A549 (cell line): ENCODE measurements at regions not wholly inside any gene's neighbourhood (a gene's known extent, or its start where the extent isn't known, plus 50 kb on each side); places are given as distances from the start of the nearest gene placed in this dataset.

Experiments used
- ATAC-seq, 2 experiments: fragments of 200-7000 bp in 1 of 2; fragments of >200 bp in 1 of 2; cut with Nextera tagmentation in 1 of 2; cut with Tn5 transposase in 1 of 2; 3 replicates each; pipeline versions ENCODE4 v1.8.0 to v1.9.1; 2018 to 2020; ENCODE audit warnings: mild to moderate bottlenecking in 1 of 2, moderate library complexity in 1 of 2
- CTCF ChIA-PET: fragments of 300-600 bp; sonication (Branson Sonifier 250); formaldehyde crosslinking; extraction: SDS; loops from one replicate; lab custom pipeline; 2021; ENCODE audit warnings: antibody characterized with exemption, inconsistent platforms; lab: Yijun Ruan, JAX
- POLR2A ChIA-PET: fragments of 350-600 bp; formaldehyde crosslinking; extraction: SDS; loops from one replicate; lab custom pipeline; 2021; ENCODE audit warnings: antibody characterized with exemption, inconsistent platforms; lab: Yijun Ruan, JAX
- DNase-seq, 2 experiments: peaks; one replicate each; pipeline versions ENCODE4 v3.0.0 to v3.0.0-alpha.2; 2011 to 2016; ENCODE audit warnings: low read depth in 1 of 2, low spot score in 1 of 2
- FAIRE-seq: peaks from 2 replicates; lab custom pipeline; 2011; peaks lifted over from hg19 to GRCh38; lab: Jason Lieb, UNC
- H3K27ac ChIP-seq, 2 experiments: fragments of >200 bp; sonication (Bioruptor Twin); formaldehyde crosslinking; 3 replicates each; pipeline ENCODE4 v1.5.1; 2016 to 2017
- H3K4me1 ChIP-seq: fragments of >200 bp; sonication (Bioruptor Twin); formaldehyde crosslinking; 3 replicates; pipeline ENCODE4 v1.6.1; 2016
- H3K4me2 ChIP-seq: fragments of >200 bp; sonication (Bioruptor Twin); formaldehyde crosslinking; 3 replicates; pipeline ENCODE4 v1.6.1; 2016
- H3K4me3 ChIP-seq: fragments of >200 bp; sonication (Bioruptor Twin); formaldehyde crosslinking; 3 replicates; pipeline ENCODE4 v1.5.1; 2016
- H3K9me3 ChIP-seq: fragments of >200 bp; sonication (Bioruptor Twin); formaldehyde crosslinking; 3 replicates; pipeline ENCODE4 v1.6.1; 2016
- BCL3 ChIP-seq: fragments of >200 bp; sonication (Bioruptor Twin); formaldehyde crosslinking; IDR thresholded peaks from 3 replicates; pipeline ENCODE4 v1.6.1; 2016
- EHMT2 ChIP-seq: fragments of 200-600 bp; sonication (generic); IDR thresholded peaks from 2 replicates; pipeline ENCODE4 v1.6.1; 2016; ENCODE audit warnings: antibody characterized with exemption, low read depth, mild to moderate bottlenecking, moderate library complexity
- FOSB ChIP-seq: fragments of 250-450 bp; sonication (Bioruptor Pico); IDR thresholded peaks from 2 replicates; pipeline ENCODE4 v1.5.0; 2020; ENCODE audit warnings: mild to moderate bottlenecking, moderate library complexity
- FOXS1 ChIP-seq: fragments of 250-450 bp; sonication (Bioruptor Pico); IDR thresholded peaks from 2 replicates; pipeline ENCODE4 v1.5.0; 2020; ENCODE audit warnings: mild to moderate bottlenecking, moderate library complexity
- HEYL ChIP-seq: fragments of 250-450 bp; sonication (Bioruptor Pico); IDR thresholded peaks from 2 replicates; pipeline ENCODE4 v1.8.0; 2021; ENCODE audit warnings: mild to moderate bottlenecking, moderate library complexity
- HOXB13 ChIP-seq: fragments of 250-450 bp; sonication (Bioruptor Pico); IDR thresholded peaks from 2 replicates; pipeline ENCODE4 v1.5.0; 2020; ENCODE audit warnings: low read depth, mild to moderate bottlenecking, moderate library complexity
- JUN ChIP-seq, 2 experiments: fragments of >200 bp; sonication (Bioruptor Twin); formaldehyde crosslinking; IDR thresholded peaks; 2 replicates in 1 of 2; 3 replicates in 1 of 2; pipeline ENCODE4 v1.6.1; 2016 to 2017
- MAFK ChIP-seq: fragments of 450-650 bp; IDR thresholded peaks from 2 replicates; pipeline ENCODE4 v1.6.1; 2014; ENCODE audit not compliant: partially characterized antibody
- MAX ChIP-seq: IDR thresholded peaks from 2 replicates; pipeline ENCODE4 v1.6.1; 2012
- MAZ ChIP-seq: fragments of 150-350 bp; IDR thresholded peaks from 2 replicates; pipeline ENCODE4 v1.6.1; 2014; ENCODE audit warnings: antibody characterized with exemption, low read depth, low read length, borderline replicate concordance
- NPAS2 ChIP-seq: fragments of 250-450 bp; sonication (Bioruptor Pico); IDR thresholded peaks from 2 replicates; pipeline ENCODE4 v1.8.0; 2022; ENCODE audit warnings: mild to moderate bottlenecking, moderate library complexity, borderline replicate concordance
- PHF8 ChIP-seq: fragments of 200-600 bp; sonication (generic); IDR thresholded peaks from 2 replicates; pipeline ENCODE4 v1.6.1; 2016; ENCODE audit warnings: low read depth, mild to moderate bottlenecking, antibody characterized with exemption, moderate library complexity, borderline replicate concordance
- POLR2A ChIP-seq: IDR thresholded peaks from 2 replicates; pipeline ENCODE4 v1.6.1; 2012; ENCODE audit warnings: mild to moderate bottlenecking, low read length
- POLR2AphosphoS2 ChIP-seq: conservative IDR thresholded peaks from 2 replicates; pipeline ENCODE4 v1.6.1; 2012; ENCODE audit warnings: low read length, improper control_type of control experiment, inconsistent platforms
- RCOR1 ChIP-seq: fragments of 150-350 bp; IDR thresholded peaks from 2 replicates; pipeline ENCODE4 v1.6.1; 2014; ENCODE audit warnings: antibody characterized with exemption, low read length, low read depth
- RFX5 ChIP-seq: fragments of 450-650 bp; IDR thresholded peaks from 2 replicates; pipeline ENCODE4 v1.7.1; 2014; ENCODE audit warnings: antibody characterized with exemption, mild to moderate bottlenecking, moderate library complexity
- TFCP2L1 ChIP-seq: fragments of 250-450 bp; sonication (Bioruptor Pico); IDR thresholded peaks from 2 replicates; pipeline ENCODE4 v1.5.0; 2021; ENCODE audit warnings: mild to moderate bottlenecking
- ZNF302 ChIP-seq: fragments of 250-450 bp; sonication (Bioruptor Pico); IDR thresholded peaks from 2 replicates; pipeline ENCODE4 v1.9.0; 2021; ENCODE audit warnings: inconsistent platforms, mild to moderate bottlenecking, moderate library complexity
- WGBS: methylation state at CpG from one replicate; pipeline ENCODE4 v1.1.6; 2017; ENCODE audit errors: missing lambda C conversion rate; 5-methylcytosine and 5-hydroxymethylcytosine counted together
- TF ChIP-seq, protein P1 (sequence below): fragments of >200 bp; sonication (Bioruptor Twin); formaldehyde crosslinking; IDR thresholded peaks from 2 replicates; pipeline ENCODE4 v1.6.1; 2016
- TF ChIP-seq, protein P2 (sequence below): fragments of 450-650 bp; IDR thresholded peaks from 2 replicates; pipeline ENCODE4 v1.6.1; 2014; ENCODE audit warnings: antibody characterized with exemption
- TF ChIP-seq, protein P3 (sequence below): IDR thresholded peaks from 2 replicates; pipeline ENCODE4 v1.6.1; 2012
- TF ChIP-seq, protein P4 (sequence below): fragments of 150-350 bp; IDR thresholded peaks from 2 replicates; pipeline ENCODE4 v1.6.1; 2014; ENCODE audit warnings: low read depth, mild to moderate bottlenecking, low read length

DNA sequence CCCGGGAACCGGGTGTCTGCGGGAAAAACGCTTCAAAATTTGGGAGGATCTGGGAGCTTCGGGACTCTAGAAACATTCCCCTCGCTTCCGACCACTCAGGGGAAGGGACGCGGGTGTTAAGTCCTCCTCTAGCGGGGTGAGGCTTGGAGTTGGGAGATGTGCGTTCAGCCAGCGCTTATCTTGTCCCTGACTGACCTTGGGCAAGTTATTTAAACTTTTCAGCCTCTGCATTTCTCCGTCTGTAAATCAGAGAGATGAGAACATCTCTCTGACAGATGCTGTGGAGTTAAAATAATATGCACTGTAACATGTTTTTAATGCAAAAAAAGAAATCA is 76.9 kb upstream of the ANO4 start (continued):
- TF ChIP-seq POLR2AphosphoS2 (no peak), BCL3 (no peak), MAFK (no peak)
- TF ChIP-seq, protein P1, sequence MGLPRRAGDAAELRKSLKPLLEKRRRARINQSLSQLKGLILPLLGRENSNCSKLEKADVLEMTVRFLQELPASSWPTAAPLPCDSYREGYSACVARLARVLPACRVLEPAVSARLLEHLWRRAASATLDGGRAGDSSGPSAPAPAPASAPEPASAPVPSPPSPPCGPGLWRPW: no peak
- TF ChIP-seq, protein P2, sequence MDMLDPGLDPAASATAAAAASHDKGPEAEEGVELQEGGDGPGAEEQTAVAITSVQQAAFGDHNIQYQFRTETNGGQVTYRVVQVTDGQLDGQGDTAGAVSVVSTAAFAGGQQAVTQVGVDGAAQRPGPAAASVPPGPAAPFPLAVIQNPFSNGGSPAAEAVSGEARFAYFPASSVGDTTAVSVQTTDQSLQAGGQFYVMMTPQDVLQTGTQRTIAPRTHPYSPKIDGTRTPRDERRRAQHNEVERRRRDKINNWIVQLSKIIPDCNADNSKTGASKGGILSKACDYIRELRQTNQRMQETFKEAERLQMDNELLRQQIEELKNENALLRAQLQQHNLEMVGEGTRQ: no peak

DNA sequence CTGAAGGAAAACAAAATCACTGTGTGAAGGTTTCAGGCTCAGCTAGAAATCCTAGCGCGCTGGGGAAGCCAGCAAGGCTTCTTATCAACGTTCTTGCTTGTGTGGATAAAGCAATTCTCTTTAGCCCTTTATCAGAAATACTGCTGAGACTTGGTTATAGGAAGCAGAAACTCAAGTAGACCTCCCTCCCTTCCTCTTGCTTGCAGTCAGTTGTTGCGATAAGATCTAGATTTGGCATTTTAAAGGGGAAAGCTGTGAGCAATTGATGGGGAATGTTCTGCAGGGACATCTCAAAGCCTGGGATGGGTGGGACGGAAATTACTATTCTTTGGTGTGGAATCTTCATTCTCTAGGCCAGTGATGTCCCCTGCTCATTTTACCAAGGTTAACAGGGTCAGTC is 76.4 kb upstream of the ANO4 start:
- Histone ChIP-seq H3K4me1 (no peaks in the 10 kb centered on the region), H3K4me2 (no peak overlapping the region), H3K27ac (no peak overlapping the region)
- FAIRE-seq (no peak), DNase-seq (no peak), ATAC-seq (no peak)
- POLR2A ChIA-PET: no interaction called here
- CTCF ChIA-PET: interaction anchor here (0.9 to 2.5 kb wide), 2 partner anchors 16 to 367 kb away, joined by 3 to 9 read pairs; no protein-coding TSS in a partner anchor
- 75% methylated on average over 5 of the region's 5 CpGs for WGBS
- TF ChIP-seq TFCP2L1 (CRISPR knock-in tag) (no peak), MAZ (no peak), HOXB13 (CRISPR knock-in tag) (no peak), MAX (no peak), NPAS2 (CRISPR knock-in tag) (no peak)
- TF ChIP-seq, protein P3, sequence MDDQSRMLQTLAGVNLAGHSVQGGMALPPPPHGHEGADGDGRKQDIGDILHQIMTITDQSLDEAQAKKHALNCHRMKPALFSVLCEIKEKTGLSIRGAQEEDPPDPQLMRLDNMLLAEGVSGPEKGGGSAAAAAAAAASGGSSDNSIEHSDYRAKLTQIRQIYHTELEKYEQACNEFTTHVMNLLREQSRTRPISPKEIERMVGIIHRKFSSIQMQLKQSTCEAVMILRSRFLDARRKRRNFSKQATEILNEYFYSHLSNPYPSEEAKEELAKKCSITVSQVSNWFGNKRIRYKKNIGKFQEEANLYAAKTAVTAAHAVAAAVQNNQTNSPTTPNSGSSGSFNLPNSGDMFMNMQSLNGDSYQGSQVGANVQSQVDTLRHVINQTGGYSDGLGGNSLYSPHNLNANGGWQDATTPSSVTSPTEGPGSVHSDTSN: no peak
- TF ChIP-seq, protein P4, sequence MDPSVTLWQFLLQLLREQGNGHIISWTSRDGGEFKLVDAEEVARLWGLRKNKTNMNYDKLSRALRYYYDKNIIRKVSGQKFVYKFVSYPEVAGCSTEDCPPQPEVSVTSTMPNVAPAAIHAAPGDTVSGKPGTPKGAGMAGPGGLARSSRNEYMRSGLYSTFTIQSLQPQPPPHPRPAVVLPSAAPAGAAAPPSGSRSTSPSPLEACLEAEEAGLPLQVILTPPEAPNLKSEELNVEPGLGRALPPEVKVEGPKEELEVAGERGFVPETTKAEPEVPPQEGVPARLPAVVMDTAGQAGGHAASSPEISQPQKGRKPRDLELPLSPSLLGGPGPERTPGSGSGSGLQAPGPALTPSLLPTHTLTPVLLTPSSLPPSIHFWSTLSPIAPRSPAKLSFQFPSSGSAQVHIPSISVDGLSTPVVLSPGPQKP: no peak
- TF ChIP-seq, all 56 proteins: peak for 0
- Histone ChIP-seq H3K4me3 (no peak overlapping the region), H3K9me3 (no peaks in the 10 kb centered on the region)

DNA sequence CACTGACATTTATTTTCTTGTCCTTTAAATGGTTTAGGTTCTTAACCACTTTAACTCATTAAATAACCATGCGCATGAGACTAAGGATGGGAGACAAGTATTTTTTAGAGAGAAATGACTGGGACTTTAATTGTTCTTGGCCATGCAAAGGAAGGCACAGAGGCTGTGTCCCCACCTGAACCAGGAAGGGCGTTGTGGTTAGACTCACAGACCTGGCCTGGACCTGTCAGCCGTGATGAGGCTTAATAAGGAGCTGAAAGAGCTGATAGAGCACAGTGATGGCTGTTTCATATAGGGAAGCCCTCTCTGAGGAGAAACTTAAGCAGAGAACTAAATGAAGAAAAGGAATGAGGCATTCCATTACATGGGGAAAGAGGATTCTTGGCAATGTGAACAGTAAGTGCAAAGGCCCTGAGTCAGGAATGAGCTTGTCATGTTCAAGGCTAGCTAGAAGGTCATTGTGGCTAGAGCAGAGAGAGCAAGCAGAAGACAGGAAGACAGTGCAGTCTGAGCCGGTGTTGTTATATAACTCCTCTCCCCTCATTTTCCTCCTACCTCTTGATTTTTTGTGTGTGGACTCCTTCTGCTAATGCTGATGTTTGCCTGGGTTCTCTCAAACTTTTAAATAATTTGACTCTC is 74.4 kb upstream of the ANO4 start:
- no peak for DNase-seq
- TF ChIP-seq PHF8 (no peak), FOSB (no peak), RFX5 (no peak), POLR2A (no peak), ZNF302 (CRISPR knock-in tag) (no peak), MAX (no peak), FOXS1 (CRISPR knock-in tag) (no peak), JUN (IDR thresholded peaks at IDR 0.05) (no peak), RCOR1 (no peak), HEYL (CRISPR knock-in tag) (no peak), EHMT2 (no peak), HOXB13 (CRISPR knock-in tag) (no peak)
- TF ChIP-seq, protein P4: no peak
- TF ChIP-seq, protein P1: no peak
- TF ChIP-seq, protein P2: no peak
- no peaks in the 10 kb centered on the region for H3K4me1 ChIP-seq
- no peak for FAIRE-seq
- H3K9me3 ChIP-seq: no peaks in the 10 kb centered on the region
- CTCF ChIA-PET: interaction anchor here (1.2 to 2.2 kb wide), 4 partner anchors 13 to 485 kb away, joined by 3 to 8 read pairs (median 3); no protein-coding TSS in a partner anchor
- 38% methylated on average over 4 of the region's 4 CpGs for WGBS
- H3K4me3 ChIP-seq: no peak overlapping the region
- ATAC-seq: no peak
- POLR2A ChIA-PET: no interaction called here
- H3K4me2 ChIP-seq: no peak overlapping the region
- no peak overlapping the region for H3K27ac ChIP-seq
